GM21737 (cell line): ENCODE measurements at regions not wholly inside any gene's neighbourhood (a gene's known extent, or its start where the extent isn't known, plus 50 kb on each side); places are given as distances from the start of the nearest gene placed in this dataset.
"Not testable (repeated sequence)": the region's sequence is repeated elsewhere in the genome, so short reads cannot be mapped to it uniquely, and the experiment has no call there.

Experiments
- ATAC-seq: cut with Tn5 transposase; IDR thresholded peaks from one replicate; pipeline ENCODE4 v1.9.1; 2021; ENCODE audit warnings: mild to moderate bottlenecking, moderate library complexity; ENCODE audit not compliant: unreplicated experiment

DNA sequence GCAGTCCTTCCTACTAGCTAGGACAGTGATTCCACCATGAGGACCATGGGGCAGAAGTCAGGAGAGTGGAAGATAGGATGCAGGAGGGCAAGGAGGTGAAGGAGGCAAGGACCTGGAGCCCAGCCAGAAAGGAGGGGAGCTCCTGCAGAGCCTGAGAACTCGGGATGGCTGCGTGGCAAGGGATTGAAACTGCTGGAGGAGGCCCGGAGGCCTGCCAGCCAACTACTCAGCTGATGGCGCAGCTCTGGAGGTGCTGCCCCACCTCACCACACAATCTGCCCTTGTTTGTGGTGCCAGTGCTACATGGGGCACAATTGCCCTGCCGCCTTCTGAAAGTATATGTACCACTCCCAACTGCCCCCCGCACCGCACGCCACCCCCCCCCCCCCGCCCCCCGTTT is 307.3 kb upstream of the CHRNA7 start:
- ATAC-seq = not testable (repeated sequence)

DNA sequence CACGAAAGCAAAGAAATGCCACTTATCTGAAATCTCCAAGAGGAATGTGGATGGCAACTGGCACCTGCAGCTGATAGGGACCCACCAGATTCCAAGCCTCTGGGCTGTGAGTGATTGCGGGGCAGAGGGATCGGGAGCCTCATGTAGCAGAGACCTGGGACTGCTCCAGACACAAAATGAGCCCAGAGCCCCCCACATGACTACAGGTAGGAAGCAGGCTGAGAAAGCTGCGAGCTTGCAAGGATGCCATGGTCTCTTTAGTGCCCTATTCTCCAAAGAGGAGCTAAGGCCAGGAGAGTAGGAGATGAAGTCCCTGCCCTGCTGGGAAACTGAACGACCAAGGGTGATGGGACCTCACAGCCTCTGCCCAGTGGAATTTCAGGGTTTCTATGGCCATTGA is 305.4 kb upstream of the CHRNA7 start:
- not testable (repeated sequence) for ATAC-seq

DNA sequence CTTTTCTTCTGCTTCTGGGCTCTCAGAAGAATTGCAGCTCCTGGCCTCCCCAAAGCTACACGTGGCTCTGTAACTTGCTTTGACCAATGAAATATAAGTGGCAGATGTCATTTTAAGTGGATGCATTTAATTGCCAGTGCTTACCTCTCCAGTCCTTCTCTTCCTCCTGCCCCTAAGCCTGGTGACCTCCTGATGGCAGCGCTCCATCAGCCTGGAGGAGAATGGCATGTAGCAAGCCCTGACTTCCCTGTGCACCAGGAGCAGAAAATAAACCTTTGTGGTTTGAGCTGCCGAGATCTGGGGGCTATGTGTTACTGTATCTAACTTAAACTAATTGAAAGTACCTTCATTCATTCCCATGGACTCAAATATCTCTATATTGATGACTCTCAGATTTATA is 304.7 kb upstream of the CHRNA7 start:
- not testable (repeated sequence) for ATAC-seq

DNA sequence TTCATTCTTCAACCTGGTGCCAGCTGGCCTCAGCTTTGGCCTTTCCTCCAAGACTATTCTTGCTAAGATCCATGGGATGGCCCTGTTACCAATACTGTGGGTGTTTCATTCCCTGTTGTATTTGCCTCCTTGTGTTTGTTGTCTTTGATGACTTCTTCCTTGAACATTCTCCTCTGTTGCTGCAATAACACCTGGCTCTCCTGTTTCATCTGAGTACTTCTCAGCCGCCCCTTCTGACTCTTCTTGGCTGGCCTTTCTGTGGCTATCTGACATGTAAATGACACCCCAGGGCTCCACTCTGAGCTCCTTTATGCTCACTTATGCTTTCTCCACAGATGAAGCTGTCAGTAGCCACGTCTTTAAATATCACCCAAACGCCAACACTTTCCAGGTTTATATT is 302.7 kb upstream of the CHRNA7 start:
- no peak for ATAC-seq

DNA sequence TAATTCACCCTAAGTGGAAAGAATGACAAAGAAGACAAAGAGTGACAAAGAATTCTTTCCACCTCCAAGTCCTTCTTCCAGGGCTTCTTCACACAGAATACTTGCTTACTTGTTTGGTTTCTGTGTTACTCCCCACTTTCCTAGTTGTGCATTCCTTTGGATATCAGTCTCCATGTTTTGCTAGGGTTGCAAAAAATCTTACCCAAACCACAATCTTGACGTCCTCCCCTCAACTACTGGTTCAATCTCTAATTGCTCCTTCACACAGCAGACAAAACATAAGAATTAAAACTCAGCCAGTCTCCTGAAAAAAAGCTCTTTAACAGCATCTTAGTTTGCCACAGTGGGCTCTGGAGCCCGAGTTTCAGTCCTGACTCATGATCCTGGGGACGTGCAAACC is 297.6 kb upstream of the CHRNA7 start:
- no peak for ATAC-seq

DNA sequence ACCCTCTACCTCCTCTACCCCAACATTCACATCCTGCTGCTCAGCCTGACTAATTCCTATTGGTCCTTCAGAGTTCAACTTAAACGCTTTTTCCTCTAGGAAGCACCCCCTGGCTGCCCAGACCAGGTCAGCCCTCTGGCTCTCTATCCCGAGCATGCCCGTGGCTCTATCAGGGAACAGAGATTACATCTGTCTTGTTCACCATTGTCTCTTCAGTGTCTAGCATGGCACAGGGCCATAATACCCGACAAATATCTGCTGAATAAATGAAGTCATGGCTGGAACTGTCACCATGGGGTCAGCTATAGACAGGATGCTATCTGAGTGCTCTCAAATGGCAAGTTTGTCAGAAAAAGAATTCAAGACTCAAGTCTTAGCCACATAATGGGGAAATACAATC is 296.9 kb upstream of the CHRNA7 start:
- no peak for ATAC-seq

DNA sequence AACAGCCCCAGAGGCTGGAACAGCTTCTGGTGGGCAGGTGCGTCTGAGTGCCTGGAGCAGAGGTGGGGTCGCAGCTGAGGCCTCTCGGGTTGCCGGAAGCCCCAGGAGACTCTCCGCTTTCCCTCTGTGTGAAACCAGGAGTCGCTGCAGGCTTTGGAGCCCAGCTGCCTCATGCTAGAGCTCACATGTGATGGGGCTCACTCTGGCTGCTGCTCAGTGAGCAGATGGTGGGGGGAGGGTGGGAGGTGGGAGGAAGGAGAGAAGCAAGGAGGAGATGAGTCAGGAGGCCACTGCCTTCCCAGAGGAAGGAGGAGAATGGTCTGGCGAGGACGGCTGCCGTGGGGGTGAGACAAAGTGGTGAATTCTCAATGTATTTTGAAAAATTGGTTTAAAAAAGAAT is 290.1 kb upstream of the CHRNA7 start:
- ATAC-seq = no peak

DNA sequence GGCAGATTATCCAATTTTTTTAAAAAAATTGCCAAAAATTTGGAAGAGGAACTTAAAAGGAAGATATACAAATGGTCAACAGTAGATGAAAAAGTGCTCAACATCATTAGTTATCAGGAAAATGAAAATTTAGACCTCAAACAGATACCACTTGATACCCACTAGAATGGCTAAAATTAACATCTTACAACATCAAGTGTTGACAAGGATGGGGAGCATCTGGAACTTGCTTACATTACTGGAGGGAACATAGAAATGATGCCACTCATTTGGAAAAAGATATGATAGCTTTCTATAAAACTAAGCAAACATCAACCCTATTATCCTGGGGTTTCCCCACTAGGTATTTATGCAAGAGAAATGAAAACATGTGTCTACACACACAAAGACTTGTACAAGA is 284.5 kb upstream of the CHRNA7 start:
- no peak for ATAC-seq

DNA sequence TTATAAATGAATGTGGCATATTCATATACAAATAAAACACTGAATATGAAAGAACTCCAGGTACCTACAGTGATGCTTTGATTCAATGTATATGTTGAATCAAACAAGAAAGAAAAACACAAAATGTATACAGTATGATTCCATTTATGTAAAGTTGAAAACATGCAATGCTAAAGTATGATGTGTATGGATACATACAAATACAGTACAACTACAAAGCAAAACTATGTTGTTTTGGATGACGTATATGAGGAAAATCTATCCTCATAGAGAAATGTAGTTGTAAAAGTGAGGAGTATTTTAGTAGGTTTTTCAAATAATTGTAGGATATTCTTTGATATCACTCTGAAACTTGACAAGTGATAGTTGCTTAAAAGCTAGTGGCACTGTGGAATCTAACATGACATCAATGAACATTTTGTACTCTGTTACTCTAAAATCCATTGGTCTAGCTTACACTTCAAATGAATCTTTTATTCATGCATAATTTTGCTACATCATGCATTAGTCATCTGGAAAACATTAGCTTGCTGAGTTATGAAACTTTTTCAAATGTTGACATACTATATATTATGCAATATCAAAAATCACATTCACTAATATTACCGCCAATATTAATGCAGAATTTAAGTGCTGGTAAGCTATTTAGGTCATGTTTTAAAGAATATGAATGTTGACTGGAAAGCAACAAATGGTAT is 278.1 kb upstream of the CHRNA7 start:
- ATAC-seq = no peak

DNA sequence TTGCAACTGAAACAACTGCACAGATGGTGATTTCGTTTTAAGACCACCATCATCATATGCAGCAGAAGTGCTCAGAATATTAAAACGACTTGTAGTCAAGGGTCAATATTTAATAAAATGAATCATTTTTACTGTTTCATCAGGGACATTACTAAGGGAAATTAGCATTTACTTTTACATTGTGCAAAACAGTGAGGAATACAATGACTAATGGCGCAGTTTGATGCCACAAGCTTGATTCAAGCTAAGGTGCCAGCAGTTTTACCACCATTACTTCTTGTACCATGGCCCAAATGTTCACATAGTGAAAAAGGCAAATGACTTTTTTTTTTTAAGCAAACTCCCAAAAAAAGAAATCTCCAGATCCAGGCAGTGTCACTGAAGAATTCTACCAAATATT is 277.4 kb upstream of the CHRNA7 start:
- ATAC-seq = no peak

DNA sequence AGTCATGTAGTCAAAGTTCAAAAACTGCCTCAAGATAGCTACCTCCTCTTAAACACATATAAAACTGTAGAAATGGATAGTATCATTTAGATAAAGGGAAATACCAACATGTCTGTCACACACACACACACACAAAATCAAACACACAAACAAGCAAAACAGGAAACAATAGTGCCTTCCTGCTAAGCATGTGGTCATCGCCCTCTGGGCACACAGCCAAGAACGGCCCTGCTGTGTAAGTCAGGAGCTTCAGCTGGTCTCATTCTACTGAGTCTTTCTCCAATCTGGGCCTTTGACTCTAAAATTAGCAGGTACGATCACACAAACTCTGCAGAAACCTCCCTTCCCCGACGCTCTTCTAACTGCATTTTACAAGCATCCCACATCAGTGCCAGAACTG is 272.2 kb upstream of the CHRNA7 start:
- ATAC-seq = no peak

DNA sequence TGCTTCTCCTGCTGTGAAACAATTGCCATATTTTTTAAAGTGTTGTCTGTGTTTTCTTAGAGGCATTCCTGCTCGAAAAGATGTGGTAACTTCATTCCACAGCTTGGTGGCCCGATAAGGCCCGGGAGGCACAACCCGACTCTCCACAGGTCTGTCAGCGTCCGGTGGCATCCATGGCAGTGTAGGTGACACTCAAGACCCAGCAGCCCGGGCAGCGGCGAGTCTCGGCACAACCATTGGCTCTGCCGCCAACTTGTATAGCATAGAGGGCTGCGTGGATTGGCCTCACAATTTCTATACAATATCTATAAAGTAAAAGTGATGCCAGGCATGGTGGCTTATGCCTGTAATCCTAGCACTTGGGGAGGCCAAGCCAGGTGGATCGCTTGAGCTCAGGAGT is 262.3 kb upstream of the CHRNA7 start:
- ATAC-seq = no peak

DNA sequence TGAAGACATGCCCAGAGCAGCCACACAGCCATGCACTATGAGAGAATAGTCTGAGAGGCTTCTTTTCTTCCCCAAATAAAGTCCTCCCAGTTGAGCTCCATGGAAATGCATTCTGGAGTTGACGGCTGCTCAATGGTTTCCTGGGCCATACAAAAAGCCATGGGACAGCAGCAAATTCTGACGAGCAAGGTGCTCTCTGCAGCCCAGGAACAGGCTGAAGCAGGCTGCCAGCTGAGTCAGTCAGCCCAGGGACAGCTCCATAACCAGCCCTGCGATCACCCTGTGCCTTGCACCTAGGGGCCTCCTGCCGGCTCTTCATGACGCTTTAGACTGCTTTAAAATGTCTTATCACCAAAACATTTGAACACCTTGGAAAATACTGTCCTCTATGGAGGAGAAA is 256.3 kb upstream of the CHRNA7 start:
- ATAC-seq = no peak

DNA sequence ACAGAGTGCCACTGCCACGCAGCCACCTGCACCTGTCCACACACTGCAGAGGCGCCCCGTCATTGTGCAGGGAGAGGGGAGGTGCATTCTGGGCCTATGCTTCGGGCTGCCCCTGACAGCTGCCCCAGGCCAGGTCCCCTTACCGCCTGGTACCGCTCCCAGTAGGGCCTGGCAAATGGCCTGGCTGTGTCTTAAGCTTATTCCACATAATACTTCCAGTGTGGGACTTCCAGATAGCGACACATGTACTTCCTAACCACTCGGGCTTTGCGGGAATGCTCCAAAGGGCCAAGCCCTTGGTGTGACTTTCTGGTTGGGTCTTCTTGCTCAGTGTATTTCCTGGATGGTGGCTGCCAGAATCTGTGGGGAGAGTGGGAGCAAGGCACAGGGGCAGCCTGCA is 254.3 kb upstream of the CHRNA7 start:
- ATAC-seq = no peak

DNA sequence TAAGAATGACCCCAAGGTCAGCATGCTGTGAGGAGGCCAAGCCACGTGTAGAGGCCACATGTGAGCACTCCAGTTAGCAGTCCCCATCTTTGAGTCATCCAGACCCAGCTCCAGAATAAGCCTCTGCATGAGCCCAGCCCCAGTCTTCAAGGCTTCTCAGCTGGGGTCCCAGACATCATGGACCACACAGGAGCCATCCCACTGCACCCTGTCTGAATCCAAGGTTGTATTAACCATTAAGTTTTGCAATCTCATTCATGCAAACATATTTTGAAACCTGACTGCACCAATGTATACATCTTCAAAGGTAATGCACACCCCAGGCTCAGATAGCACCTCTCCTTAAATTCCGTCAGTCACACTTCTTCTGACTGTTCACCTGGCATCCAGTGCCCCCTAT is 249.1 kb upstream of the CHRNA7 start:
- ATAC-seq = no peak

DNA sequence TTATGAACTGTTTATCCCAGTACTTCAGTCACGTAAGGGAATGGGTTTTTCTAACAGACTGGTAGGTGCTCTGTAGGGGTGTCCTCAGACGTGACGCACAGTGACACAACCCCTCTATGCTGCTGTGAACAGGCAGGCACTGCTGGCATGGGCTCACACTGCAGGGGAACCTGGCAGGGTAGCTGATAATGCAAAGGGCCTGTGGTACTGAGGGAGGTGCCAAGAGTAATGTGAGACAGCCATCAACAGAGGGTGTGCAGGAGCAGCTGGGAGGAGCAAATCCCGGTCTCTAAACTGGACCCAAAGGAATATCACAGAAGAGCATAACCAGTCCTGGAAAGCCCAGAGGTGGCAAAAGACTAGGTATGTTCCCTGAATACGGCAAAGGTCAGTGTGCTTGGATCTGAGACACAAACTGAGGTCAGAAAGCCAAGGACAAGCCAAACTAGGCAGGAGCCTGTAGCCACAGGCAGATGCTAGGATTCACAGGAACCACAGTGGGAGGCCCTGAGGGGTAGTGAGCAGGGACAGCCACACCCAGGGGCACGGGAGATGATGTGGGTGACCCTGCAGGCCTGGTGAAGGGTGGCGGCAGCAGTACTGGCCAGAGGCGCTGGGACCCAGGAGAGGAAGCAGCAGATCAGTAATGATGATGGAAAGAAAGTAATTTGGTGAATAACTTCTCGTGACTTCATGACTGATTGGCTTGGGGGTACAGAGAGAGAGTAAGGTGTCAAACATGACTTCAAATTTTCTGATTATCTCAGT is 248.1 kb upstream of the CHRNA7 start:
- ATAC-seq = no peak

DNA sequence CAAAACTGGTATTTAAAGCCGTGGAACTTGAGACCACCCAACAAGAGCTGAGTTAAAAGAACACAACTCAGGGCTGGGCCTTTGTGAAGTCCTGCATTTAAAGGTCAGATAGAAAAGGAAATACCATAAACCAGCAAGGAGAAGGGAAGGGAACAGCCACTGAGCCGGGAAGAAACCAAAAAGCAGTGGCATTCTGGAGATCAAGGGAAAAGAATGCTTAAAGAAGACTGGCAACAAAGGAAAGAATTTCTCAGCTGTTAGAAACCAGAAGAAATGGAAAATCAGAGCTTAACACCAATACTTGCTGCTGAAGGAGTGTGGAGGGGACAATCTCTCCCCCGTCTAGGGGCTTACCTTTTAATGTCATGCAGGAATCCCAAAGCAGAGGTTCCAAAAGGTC is 247.4 kb upstream of the CHRNA7 start:
- no peak for ATAC-seq

DNA sequence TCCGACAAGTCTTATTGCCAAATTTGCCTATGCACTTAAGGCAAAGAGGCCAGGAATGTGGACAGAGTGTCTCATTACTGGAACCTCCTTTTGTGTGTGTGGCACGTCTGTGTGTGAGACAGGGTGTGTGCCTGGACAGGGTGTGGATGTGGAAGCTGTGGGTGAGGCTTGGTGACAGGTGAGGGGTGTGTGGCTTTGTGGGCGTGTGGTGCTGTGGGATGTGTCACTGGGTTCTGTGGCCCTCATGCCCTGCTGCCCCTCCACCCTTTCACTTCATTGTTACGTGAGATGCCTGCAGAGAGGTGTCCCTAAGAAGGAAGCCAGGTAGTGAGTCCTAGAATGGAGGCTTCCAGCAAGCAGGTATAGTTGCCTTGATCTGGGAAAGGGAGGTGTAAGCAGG is 244.0 kb upstream of the CHRNA7 start:
- no peak for ATAC-seq

DNA sequence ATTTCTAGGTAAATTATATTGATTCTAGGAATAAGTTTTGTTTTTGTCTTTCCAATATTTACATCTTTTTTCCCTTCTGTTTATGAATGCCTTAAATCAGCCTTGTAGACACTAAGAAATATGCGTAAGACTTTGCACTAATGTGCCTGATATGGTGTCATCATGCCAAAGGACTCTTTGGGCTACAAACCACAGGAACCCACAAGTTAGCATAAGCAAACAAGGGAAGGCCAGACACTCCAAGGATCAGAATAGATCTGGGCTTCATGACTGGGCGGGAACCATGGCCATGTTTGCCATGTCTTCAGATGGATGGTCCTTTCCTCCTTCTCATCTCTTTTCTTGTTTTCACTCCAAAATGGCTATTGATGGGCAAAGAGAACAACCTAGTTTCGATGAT is 242.2 kb upstream of the CHRNA7 start:
- no peak for ATAC-seq

DNA sequence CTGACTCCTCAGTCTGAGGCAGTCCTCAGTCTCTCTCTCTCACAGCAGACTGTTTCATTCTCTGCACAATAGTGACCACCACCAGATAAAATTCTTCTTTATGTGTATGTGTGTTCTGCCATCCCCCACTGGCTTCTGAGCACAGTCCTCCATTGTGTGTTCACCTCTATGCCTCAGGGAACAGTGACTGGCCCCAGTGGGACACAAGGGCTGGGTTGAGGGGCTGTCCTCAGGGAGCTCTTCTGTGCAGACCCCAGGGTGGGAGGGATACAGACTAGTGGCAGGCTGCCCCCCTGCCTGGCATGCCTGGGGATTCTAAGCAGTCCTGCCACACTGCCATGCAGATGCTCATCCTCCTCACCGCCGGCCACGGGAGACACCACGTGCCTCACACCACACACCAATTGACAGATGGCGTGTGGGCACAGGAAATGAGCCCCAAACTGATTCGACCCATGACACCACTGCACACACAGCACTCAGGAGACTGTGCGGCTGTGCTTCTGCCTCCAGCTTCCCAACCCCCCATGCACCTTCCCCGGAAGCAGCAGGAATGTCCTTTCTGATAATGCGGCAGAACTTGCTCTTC is 237.6 kb upstream of the CHRNA7 start:
- ATAC-seq = no peak

DNA sequence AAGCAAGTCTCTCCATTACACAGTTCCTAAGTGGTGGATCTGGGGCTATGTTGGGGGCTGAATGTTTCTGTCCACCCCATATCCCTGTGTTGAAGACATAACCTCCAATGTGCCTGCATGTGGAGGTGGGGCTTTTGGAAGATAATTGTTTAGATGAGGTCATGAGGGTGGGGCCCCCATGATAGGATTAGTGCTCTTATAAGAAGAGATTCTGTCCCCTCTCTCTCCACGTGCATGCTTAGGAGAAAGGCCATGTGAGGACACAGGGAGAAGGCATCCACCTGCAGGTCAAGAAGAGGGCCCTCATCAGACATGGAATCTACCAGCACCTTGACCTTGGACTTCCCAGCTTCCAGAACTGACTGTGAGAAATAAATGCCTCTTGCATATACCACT is 231.0 kb upstream of the CHRNA7 start:
- ATAC-seq = no peak

DNA sequence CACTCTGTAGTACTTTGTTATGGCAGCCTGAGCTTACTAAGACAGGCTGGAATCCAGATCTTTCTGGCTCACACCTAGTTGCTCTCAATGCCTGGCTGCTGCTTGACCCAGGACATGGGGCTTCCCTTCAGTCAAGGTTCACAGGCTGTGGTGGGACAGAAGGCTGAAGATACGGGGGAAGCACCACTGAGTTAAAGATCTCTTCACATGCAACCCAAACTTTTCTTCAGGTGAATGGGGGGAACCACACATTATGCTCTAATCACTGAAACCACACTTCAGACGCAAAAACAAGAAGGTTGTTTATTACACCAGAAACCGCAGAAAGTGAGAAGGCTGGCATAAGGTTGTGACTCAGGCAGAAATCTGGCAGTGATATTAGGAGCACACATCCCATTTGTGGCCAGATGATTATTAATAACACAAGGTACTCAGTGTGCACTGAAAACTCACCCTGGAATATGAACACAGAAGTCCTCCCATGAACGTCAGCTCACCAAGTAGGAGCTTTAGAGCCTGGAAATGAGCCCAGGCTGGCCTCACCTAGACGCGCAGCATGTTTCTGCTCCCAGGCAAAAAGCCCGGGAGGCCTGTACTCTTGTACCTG is 230.5 kb upstream of the CHRNA7 start:
- peak; percentile 78 for ATAC-seq
